ENCODE measurements at regions not wholly inside any gene's neighbourhood (a gene's known extent, or its start where the extent isn't known, plus 50 kb on each side); places are given as distances from the start of the nearest gene placed in this dataset.

- no peak for DNase-seq (ENCODE audit: low read depth, low spot score)
- CTCF ChIA-PET, result no interaction called here
- POLR2A ChIA-PET, result no interaction called here
- H3K4me3 ChIP-seq (ENCODE audit: low read depth, low read length), result no peak overlapping the region
- TF ChIP-seq CTCF (IDR thresholded peaks at IDR 0.05; ENCODE audit: insufficient read depth, low read length, missing control alignments), result no peak
Observed at GRCh38 chr2:751474-751873, 74.3 kb upstream of the TMEM18 start.

- ChIA-PET CTCF (no interaction called here), POLR2A (no interaction called here)
- no peak for TF ChIP-seq CTCF (IDR thresholded peaks at IDR 0.05; ENCODE audit: insufficient read depth, low read length, missing control alignments)
- no peak overlapping the region for H3K4me3 ChIP-seq (ENCODE audit: low read depth, low read length)
- no peak for DNase-seq (ENCODE audit: low read depth, low spot score)
Observed at GRCh38 chr2:750628-751027, 73.4 kb upstream of the TMEM18 start.

- CTCF ChIA-PET, result no interaction called here
- no peak for TF ChIP-seq CTCF (IDR thresholded peaks at IDR 0.05; ENCODE audit: insufficient read depth, low read length, missing control alignments)
- no peak for DNase-seq (ENCODE audit: low read depth, low spot score)
- POLR2A ChIA-PET, result no interaction called here
- H3K4me3 ChIP-seq (ENCODE audit: low read depth, low read length), result no peak overlapping the region
Observed at GRCh38 chr2:747762-748351, 70.7 kb upstream of the TMEM18 start.

- no peak overlapping the region for H3K4me3 ChIP-seq (ENCODE audit: low read depth, low read length)
- CTCF ChIA-PET, result no interaction called here
- no peak for DNase-seq (ENCODE audit: low read depth, low spot score)
- TF ChIP-seq CTCF (IDR thresholded peaks at IDR 0.05; ENCODE audit: insufficient read depth, low read length, missing control alignments), result no peak
- POLR2A ChIA-PET, result no interaction called here
Observed at GRCh38 chr2:746697-747096, 69.5 kb upstream of the TMEM18 start.

GRCh38 chr2:744088-744487, 66.9 kb upstream of the TMEM18 start:
- POLR2A ChIA-PET, result no interaction called here
- no peak for TF ChIP-seq CTCF (IDR thresholded peaks at IDR 0.05; ENCODE audit: insufficient read depth, low read length, missing control alignments)
- no peak overlapping the region for H3K4me3 ChIP-seq (ENCODE audit: low read depth, low read length)
- DNase-seq (ENCODE audit: low read depth, low spot score), result no peak
- CTCF ChIA-PET, result no interaction called here

- ChIA-PET CTCF (interaction anchor here (0.9 kb wide), 1 partner anchor 27 kb away, joined by 3 read pairs; no protein-coding TSS in a partner anchor), POLR2A (no interaction called here)
- H3K4me3 ChIP-seq (ENCODE audit: low read depth, low read length), result no peak overlapping the region
- TF ChIP-seq CTCF (IDR thresholded peaks at IDR 0.05; ENCODE audit: insufficient read depth, low read length, missing control alignments), result no peak
- no peak for DNase-seq (ENCODE audit: low read depth, low spot score)
Observed at GRCh38 chr2:742221-742620, 65.0 kb upstream of the TMEM18 start.
